EH (cell line): ENCODE measurements at regions not wholly inside any gene's neighbourhood (a gene's known extent, or its start where the extent isn't known, plus 50 kb on each side); places are given as distances from the start of the nearest gene placed in this dataset.
"Not testable (repeated sequence)": the region's sequence is repeated elsewhere in the genome, so short reads cannot be mapped to it uniquely, and the experiment has no call there.

Experiments used
- DNase-seq: peaks from one replicate; pipeline ENCODE4 v3.0.0-alpha.2; 2015; ENCODE audit warnings: low read depth

DNA sequence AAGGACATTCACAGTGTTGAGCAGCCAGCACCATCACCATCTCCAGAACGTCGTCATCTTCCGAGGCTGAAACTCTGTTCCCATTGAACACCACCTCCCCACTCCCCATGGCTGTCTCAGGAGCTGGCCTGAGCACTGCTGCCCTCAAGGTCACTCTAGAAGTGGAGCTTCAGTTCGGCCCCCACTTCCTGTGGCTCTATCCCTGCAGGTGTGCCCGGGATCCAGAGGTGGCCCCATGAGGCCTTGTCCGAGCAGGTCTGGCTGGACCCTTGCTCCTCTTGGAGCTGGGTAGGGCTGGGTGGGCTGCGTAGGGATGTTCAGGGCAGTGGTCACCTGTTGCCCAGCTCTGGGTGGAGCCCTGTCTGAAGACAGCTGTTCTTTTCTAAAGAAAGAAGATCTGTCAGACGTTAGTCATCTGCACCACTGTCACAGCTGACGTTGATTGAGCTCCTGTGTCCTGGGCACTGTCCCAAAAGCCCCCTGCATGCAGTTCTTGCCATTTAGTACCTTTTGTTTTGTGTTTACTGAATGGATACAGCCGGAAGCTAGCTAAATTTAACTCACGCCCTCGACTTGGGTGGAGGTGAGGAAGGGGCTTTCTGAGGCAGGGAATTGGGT is 75.5 kb upstream of the CLDN5 start:
- no peak for DNase-seq

- DNase-seq, result not testable (repeated sequence)
Observed at GRCh38 chr22:19603346-19603745, 79.1 kb upstream of the CLDN5 start.

- DNase-seq, result no peak
Observed at GRCh38 chr22:19603767-19604166, 79.6 kb upstream of the CLDN5 start.

DNA sequence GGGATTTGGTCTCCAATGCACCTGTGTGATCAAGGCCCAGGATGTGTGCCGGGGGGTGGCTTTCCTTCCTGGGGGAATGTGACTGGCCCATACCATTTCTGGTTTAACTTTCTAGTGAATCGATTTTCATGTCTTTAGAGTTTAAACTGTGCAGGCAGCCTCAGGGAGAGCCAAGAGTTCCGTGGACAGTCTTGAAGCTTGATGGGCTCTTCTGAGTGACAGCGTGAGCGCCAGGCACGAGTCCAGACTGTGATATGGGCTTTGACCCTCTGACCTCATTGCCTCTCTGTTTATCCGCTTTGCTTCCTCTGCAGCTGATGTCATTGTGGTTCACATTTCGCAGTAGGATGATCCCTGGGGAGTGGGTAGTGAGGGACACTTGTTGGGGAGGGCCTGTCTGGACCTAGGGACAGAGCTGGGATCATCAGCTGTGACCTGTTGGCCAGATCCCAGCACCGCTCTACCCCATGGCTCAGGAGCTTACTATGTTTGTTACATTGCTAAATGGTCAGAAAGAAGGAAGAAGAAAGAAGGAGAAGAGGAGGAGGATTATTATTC is 80.6 kb upstream of the CLDN5 start:
- no peak for DNase-seq

DNA sequence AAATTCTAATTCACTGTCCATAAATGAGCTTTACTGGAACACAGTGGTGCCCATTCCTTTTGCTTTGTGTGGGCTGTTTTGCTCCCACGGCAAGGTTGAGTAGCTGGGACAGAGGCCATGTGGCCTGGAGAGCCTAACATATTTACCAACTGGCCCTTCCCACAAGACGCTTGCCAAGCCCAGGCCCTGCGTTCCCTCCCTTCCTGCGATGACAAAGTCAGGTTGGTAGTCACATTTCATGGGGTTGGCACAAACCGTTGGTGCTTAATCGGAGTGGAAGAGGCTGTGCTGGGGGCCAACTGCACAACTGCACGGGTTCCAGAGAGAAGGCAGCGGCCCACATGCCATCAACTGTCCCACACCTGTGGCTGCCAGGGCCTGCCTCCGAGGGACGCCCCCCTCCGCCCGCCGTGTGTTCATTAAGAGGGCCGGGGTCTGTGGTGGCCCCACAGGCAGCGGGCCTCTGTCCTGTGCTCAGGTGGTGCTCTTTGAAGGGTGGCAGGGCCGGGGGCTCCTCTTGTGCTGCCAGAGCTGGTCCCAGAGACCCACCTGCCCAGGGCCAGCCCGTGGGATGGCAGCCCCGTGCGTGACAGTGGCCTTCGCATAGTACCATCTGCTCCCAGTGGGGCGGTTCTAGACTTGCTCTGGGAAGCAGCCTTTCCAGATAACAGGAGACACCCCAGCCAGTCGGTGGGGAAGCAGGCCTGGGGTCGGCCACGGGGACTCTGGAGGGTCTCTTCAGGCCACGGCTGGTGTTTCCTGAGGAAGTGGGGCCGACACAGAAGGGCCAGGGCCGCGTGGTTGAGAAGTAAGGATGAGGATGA is 81.5 kb upstream of the CLDN5 start:
- no peak for DNase-seq

DNA sequence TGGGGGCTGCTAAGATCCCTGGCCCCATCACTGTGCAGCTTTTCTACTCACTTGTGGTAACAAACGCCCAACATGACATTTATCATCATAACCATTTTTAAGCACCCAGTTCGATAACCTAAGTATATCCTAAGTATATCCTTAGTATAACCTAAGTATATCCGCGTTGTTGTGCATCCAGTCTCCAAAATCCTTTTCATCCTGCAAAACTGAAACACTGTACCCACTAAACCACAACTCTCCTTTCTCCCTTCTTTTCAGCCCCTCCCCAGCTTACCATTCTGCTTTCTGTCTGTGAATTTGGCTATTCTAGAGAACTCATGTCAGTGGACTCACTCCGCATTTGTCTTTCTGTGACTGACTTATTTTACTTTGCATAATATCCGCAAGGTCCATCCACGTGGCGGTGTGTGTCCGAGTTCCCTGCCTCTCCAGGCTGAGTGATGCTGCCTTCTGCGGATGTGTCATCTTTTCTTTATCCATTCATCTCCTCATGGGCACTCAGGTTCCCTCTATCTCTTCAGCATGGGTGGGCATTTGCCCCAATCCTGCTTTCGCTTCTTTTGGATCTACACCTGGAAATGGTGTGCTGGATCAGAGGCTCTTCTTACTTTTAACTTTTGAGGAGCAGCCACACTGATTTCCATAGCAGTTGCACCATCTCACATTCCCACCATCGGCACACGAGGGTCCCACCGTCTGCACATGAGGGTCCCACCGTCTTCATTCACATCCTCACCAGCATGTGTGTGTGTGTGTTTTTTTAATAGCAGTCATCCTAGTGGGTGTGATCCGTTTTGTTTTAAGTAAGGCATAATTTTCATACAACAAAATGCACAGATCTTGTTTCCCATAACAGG is 82.4 kb upstream of the CLDN5 start:
- DNase-seq, result no peak

GRCh38 chr22:19607192-19608002 is 83.2 kb upstream of the CLDN5 start:
- DNase-seq, result no peak

DNA sequence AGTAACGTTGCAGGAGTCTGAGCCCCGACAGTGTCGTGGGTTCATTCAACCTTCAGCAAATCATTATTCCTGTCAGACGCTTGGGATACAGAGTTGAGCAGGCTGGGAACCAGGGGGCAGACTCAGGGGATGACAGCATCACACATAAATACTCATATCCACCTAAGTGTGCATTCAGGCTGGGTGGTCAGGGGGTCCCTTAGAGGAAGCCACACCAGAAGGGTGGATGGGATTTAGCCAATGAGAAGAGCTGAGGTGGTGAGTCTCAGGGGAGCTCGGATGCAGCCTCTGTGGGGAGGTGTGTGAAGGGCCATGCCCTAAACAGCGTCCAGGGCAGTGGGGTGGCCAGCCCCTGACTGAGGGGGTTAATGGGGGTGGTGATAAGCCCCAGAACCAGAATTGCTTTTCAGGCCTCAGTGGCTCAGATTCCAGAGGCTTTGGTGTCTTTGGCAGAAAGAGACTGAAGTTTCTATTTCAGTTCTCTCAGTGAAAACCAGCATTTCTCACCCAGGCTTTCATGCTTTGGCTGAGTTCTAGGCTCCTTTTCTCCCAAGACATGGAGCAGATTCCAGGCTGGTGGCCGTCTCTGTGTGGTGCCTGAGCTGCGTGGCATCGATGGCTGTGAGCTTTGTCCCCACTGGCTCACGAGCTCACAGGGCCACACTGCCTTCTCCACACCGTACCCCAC is 83.9 kb upstream of the CLDN5 start:
- DNase-seq, result no peak

DNA sequence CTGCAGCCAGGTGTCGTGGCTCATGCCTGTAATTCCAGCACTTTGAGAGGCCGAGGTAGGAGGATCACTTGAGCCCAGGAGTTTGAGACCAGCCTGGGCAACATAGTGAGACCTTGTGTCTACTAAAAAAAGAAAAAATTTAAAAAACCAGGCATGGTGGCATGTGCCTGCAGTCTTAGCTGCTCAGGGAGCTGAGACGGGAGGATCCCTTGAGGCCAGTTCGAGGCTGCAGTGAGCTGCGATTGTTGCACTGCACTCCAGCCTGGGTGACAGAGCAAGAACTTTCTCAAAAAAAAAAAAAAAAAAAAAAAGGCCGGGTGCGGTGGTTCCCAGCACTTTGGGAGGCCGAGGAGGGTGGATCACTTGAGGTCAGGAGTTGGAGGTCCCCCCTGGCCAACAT is 85.5 kb upstream of the CLDN5 start:
- DNase-seq, result not testable (repeated sequence)

DNA sequence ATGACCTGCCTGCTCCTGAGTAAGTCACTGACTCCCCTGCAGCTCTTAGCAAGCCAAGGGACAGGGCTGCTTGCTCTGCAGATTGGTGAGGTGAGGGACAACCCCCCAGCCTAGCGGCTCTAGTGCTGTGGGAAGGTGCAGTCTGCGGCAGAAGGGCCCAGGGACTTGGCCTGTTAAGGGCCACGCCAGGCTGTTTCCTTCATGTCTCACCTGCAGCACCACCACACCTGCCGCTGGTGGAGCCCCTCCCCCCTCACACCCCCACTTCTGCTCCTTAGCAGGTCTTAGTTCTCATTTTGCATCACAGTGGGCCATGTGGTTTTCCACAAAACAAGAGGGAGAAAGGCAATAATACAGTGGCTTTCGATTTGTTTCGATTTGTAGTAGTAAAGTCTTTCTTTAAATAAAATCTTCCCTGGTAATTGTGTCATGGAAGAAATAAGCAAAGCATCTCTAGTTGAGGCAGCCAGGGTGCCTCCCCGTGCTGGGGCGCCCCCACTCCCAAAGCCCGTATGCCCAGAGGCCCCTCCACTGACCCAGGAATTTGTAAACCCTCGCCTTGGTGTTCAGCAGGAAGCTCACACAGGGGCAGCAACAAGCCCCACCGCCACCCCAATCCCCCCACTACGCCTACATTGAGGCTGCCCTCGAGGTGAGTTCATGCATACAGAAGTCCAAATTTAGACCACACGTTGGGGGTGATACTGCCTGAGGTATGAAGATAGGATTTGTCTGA is 86.5 kb upstream of the CLDN5 start:
- DNase-seq, result no peak

DNA sequence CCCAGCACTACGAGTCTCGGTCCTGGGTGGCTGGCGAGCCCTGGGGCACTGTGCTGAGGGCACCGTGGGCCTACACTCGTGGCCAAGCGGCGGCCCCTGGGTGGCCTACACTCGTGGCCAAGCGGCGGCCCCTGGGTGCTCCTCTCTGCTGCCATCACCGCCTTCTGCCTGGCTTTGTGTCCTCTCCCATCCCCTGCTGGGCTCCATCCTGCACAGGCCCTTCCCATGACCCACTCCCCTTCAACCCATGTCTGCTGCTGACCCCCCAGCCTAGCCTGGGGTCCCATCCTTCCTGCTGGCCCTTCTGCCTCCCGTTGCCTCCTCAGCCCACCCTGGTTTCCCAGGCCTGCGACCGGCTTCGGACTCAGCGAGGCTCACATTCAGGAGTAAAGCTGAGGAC is 87.4 kb upstream of the CLDN5 start:
- DNase-seq, result no peak

GRCh38 chr22:19612866-19613572 is 88.8 kb upstream of the CLDN5 start:
- DNase-seq, result no peak

DNA sequence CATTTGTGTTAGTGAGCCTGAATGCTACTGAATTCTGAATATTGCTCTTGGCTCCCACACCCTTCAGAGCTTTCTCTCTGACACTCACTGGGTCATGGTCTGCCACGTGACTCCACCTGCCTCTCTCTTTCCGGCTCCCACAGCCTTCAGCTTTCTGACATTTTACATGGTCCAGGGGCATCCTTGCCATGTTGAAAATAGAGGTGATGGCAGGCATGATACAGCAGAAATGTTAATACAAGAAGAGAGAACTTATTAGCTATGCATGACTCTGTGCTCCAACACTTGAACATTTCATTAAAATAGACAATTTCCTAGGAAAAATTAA is 90.3 kb upstream of the CLDN5 start:
- no peak for DNase-seq

GRCh38 chr22:19615001-19615461 is 90.8 kb upstream of the CLDN5 start:
- no peak for DNase-seq

DNA sequence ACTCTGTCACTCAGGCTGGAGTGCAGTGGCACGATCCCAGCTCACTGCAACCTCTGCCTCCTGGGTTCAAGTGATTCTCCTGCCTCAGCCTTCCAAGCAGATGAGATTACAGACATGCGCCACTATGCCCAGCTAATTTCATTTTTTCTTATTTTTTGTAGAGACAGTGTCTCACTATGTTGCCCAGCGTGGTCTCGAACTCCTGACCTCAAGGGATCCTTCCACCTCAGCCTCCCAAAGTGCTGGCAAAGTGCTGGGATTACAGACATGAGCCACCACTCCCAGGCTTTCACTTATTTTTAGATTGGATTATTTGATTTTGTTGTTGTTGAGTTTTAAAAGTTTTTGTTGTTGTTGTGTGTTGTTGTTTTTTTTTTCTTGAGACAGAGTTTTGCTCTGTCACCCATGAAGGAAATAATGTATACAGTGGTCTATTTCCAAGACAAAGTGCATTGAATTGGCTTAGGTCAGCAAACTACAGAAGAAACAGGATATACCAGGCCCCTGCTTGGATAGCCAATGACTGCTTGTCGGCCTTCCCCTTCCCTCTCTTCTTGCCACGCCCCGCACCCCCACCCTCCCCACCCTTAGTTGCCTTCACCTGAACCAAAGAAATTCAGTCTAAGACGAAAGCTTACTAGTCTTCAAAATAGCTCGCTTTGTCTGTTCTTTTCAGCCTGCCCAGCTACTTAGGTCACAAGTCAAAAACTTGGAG is 91.8 kb upstream of the CLDN5 start:
- DNase-seq, result no peak

GRCh38 chr22:19619144-19620009 is 94.9 kb upstream of the SEPTIN5 start:
- no peak for DNase-seq

DNA sequence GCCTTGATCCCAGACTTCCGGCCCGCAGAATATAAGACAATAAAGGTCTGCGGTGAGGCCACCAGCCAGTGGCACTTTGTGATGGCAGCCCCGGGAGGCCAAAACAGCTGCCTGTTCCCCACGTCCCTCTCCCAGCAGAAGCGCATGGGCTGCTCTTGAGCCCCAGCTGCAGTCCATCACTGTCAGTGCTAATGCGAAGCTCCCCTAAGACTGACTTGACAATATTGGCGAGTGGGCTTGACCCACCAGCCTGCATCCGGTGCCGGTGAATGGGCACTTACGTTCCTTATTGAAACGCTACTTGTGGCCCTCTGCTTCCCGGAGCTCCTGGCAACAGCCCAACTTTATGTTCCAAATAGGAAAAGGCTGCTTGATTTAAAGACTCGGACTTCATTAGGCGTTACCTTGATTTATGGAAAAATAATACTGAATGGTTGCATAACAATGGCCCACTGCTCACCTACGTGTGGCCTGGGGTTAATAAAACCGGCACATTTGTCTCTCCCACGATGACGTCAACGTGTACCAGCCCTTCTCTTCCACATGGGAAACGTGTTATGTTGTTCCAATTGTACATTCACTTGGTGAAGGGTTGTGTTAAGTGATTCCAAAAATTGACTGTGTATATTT is 93.4 kb upstream of the SEPTIN5 start:
- DNase-seq, result no peak
